Neuron (in vitro differentiated cells): ENCODE measurements at regions not wholly inside any gene's neighbourhood (a gene's known extent, or its start where the extent isn't known, plus 50 kb on each side); places are given as distances from the start of the nearest gene placed in this dataset.
"Not testable (repeated sequence)": the region's sequence is repeated elsewhere in the genome, so short reads cannot be mapped to it uniquely, and the experiment has no call there.

Experiments used
- H2AFZ ChIP-seq: one replicate; pipeline ENCODE4 v1.6.1; 2013; ENCODE audit warnings: low read depth, mild to moderate bottlenecking, inconsistent platforms, low read length, moderate library complexity
- H3K27me3 ChIP-seq: one replicate; pipeline ENCODE4 v1.6.1; 2013; ENCODE audit warnings: low read length; ENCODE audit not compliant: insufficient read depth
- H3K36me3 ChIP-seq: one replicate; pipeline ENCODE4 v1.6.1; 2013; ENCODE audit warnings: low read length; ENCODE audit not compliant: insufficient read depth
- H3K4me1 ChIP-seq: one replicate; pipeline ENCODE4 v1.6.1; 2013; ENCODE audit warnings: low read length; ENCODE audit not compliant: insufficient read depth
- H3K4me3 ChIP-seq: 2 replicates; pipeline ENCODE4 v1.5.1; 2013; ENCODE audit warnings: mild to moderate bottlenecking, low read length, moderate library complexity
- H3K9me3 ChIP-seq: one replicate; pipeline ENCODE4 v1.6.1; 2013; ENCODE audit warnings: low read length

- Histone ChIP-seq H3K4me3 (no peak overlapping the region), H2AFZ (no peak overlapping the region), H3K36me3 (no peaks in the 10 kb centered on the region), H3K27me3 (no peaks in the 10 kb centered on the region), H3K4me1 (no peaks in the 10 kb centered on the region), H3K9me3 (no peaks in the 10 kb centered on the region)
Observed at GRCh38 chr3:20321391-20322047, 135.5 kb upstream of the SGO1 start.

GRCh38 chr3:20320489-20320888, 134.5 kb upstream of the SGO1 start:
- H3K4me1 ChIP-seq: no peaks in the 10 kb centered on the region
- no peaks in the 10 kb centered on the region for H3K27me3 ChIP-seq
- no peaks in the 10 kb centered on the region for H3K9me3 ChIP-seq
- no peak overlapping the region for H2AFZ ChIP-seq
- H3K4me3 ChIP-seq: no peak overlapping the region
- no peaks in the 10 kb centered on the region for H3K36me3 ChIP-seq

DNA sequence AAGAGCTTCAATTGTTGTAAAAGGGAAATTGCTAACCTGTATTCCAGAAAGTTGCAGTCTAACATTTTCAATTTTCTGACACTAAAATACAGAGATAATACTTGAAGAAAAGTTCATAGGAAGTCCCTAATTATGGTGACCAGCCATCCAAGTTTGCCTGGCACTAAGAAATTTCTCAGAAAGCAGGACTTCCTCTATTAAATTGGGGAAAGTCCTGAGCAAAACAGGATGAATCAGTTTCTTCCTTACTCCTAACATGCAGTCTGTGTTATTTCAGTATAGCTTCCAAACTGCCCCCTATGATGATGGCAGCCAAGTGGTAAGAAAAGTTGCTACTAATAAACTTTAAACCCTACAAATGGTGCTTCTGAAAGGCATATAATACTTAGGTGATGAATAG, 133.5 kb upstream of the SGO1 start:
- no peaks in the 10 kb centered on the region for H3K27me3 ChIP-seq
- H3K36me3 ChIP-seq: no peaks in the 10 kb centered on the region
- H3K4me1 ChIP-seq: no peaks in the 10 kb centered on the region
- no peak overlapping the region for H2AFZ ChIP-seq
- no peak overlapping the region for H3K4me3 ChIP-seq
- no peaks in the 10 kb centered on the region for H3K9me3 ChIP-seq

GRCh38 chr3:20317616-20318015, 131.6 kb upstream of the SGO1 start:
- Histone ChIP-seq H2AFZ (no peak overlapping the region), H3K36me3 (no peaks in the 10 kb centered on the region), H3K4me1 (no peaks in the 10 kb centered on the region), H3K9me3 (no peaks in the 10 kb centered on the region), H3K27me3 (no peaks in the 10 kb centered on the region), H3K4me3 (no peak overlapping the region)

DNA sequence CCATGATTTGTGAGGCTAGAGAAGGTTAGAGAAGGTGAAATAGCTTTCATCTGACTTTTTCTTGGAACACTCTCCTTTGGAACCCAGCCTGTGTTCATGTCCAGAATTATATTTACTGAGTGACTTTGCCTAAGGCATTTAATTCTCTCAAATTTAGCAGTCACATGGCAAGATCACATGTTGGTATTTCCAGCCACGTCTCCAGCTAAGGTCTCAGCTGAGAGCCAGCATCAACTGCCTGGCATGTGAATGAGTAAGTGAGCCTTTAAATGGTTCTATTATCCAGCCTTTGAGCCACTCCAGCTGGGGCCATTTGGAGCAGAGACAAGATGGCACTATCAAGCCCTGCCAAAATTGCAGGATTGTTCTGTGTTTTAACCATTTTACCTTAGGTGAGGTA, 130.2 kb upstream of the SGO1 start:
- no peaks in the 10 kb centered on the region for H3K36me3 ChIP-seq
- no peak overlapping the region for H3K4me3 ChIP-seq
- H3K4me1 ChIP-seq: no peaks in the 10 kb centered on the region
- no peaks in the 10 kb centered on the region for H3K27me3 ChIP-seq
- H3K9me3 ChIP-seq: no peaks in the 10 kb centered on the region
- H2AFZ ChIP-seq: no peak overlapping the region

GRCh38 chr3:20310629-20311028, 124.6 kb upstream of the SGO1 start:
- no peaks in the 10 kb centered on the region for H3K4me1 ChIP-seq
- H3K36me3 ChIP-seq: no peaks in the 10 kb centered on the region
- H2AFZ ChIP-seq: no peak overlapping the region
- H3K27me3 ChIP-seq: no peaks in the 10 kb centered on the region
- H3K9me3 ChIP-seq: no peaks in the 10 kb centered on the region
- H3K4me3 ChIP-seq: no peak overlapping the region

GRCh38 chr3:20307383-20307782, 121.4 kb upstream of the SGO1 start:
- Histone ChIP-seq H2AFZ (no peak overlapping the region), H3K4me1 (no peaks in the 10 kb centered on the region), H3K4me3 (no peak overlapping the region), H3K9me3 (no peaks in the 10 kb centered on the region), H3K27me3 (no peaks in the 10 kb centered on the region), H3K36me3 (no peaks in the 10 kb centered on the region)

DNA sequence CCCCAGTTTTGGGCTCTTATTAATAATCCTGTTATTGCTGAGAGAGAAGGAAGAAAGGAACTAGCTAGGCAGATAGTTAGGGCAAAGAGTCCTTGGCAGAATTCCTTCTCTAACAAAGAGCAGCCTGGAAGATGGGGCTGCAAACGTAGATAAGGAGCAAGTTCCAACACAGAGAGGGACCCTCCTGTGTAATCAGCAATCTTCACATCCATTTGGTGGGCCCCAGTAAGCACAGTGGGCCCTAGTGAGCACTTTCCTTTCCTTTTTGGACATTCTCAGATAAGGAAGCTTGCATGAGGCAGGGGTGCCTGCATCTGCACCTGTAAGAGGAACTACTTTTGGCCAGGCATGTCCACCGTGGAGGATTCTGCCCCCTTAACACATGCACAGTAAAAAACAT, 119.6 kb upstream of the SGO1 start:
- Histone ChIP-seq H3K27me3 (no peaks in the 10 kb centered on the region), H2AFZ (no peak overlapping the region), H3K9me3 (no peaks in the 10 kb centered on the region), H3K4me1 (no peaks in the 10 kb centered on the region), H3K4me3 (no peak overlapping the region), H3K36me3 (no peaks in the 10 kb centered on the region)

DNA sequence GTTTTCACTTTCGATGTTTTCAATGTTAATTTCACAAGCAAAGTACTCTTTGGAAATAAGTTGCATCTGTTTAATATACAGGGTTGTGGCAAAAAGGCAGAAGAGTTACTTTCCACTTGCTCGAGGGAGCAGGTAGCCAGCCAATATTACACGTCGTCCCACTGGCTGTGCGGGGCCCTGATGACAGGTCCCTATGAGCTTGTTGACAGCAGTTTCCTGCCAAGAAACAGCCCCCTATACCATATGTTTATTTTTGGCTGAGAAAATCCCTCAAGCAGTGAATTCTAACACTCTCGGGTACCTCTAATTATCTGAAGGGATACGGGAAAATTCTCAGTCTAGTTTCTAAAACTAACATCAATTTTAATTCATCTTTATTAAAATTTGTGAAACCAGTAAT, 116.8 kb upstream of the SGO1 start:
- H3K4me3 ChIP-seq: no peak overlapping the region
- H3K36me3 ChIP-seq: no peaks in the 10 kb centered on the region
- no peaks in the 10 kb centered on the region for H3K9me3 ChIP-seq
- no peaks in the 10 kb centered on the region for H3K4me1 ChIP-seq
- H3K27me3 ChIP-seq: no peaks in the 10 kb centered on the region
- no peak overlapping the region for H2AFZ ChIP-seq

DNA sequence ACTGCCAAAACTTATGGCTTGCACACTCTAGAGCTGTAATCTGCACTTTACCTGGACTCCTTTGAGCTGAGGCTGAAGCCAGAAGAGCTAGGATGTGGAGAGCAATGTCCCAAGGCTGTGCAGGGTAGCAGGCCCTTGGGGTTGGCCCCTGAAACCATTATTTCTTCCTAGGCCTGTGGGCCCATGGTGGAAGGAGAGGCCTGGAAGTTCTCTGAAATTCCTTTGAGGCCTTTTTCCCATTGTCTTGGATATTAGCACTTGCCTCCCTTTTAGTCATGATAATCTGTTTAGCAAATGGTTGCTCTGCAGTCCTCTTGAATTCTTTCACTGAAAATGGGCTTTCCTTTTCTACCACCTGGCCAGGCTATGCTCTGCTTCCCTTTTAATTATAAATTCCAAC, 102.0 kb upstream of the SGO1 start:
- H3K4me3 ChIP-seq: no peak overlapping the region
- H3K4me1 ChIP-seq: no peaks in the 10 kb centered on the region
- no peak overlapping the region for H2AFZ ChIP-seq
- H3K9me3 ChIP-seq: no peaks in the 10 kb centered on the region
- no peaks in the 10 kb centered on the region for H3K36me3 ChIP-seq
- H3K27me3 ChIP-seq: no peaks in the 10 kb centered on the region

DNA sequence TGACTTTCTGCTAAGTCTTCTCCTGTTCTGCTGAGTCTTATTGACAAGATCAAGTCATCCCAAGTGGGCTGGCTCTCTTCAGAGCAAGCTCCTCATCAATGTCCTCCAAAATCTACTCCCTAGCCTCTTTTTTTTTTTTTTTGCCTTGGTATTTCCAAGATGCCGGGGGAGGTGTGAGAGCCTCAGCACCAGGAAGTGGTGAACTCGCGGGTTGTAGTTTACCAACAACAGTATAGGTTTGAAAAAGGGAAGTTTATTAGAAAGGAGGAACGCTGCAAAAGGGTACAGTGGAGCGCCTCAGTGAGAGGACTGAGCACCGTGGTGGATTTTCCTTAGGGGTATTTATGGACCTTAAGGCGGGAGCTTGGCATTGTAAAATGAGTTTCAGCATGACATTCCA, 94.3 kb upstream of the SGO1 start:
- H3K4me1 ChIP-seq: no peaks in the 10 kb centered on the region
- H3K4me3 ChIP-seq: no peak overlapping the region
- H3K27me3 ChIP-seq: no peaks in the 10 kb centered on the region
- no peaks in the 10 kb centered on the region for H3K9me3 ChIP-seq
- H2AFZ ChIP-seq: no peak overlapping the region
- no peaks in the 10 kb centered on the region for H3K36me3 ChIP-seq

- H3K36me3 ChIP-seq, H3K4me3 ChIP-seq, H3K4me1 ChIP-seq, H3K9me3 ChIP-seq, H2AFZ ChIP-seq, H3K27me3 ChIP-seq: not testable (repeated sequence)
Observed at GRCh38 chr3:20265977-20266376, 80.0 kb upstream of the SGO1 start.

GRCh38 chr3:20264900-20265567, 79.0 kb upstream of the SGO1 start:
- Histone ChIP-seq H2AFZ (no peak overlapping the region), H3K4me3 (no peak overlapping the region), H3K9me3 (no peaks in the 10 kb centered on the region), H3K4me1 (no peaks in the 10 kb centered on the region), H3K27me3 (no peaks in the 10 kb centered on the region), H3K36me3 (no peaks in the 10 kb centered on the region)

- Histone ChIP-seq H3K9me3 (no peaks in the 10 kb centered on the region), H3K27me3 (no peaks in the 10 kb centered on the region), H3K4me1 (no peaks in the 10 kb centered on the region), H3K4me3 (no peak overlapping the region), H3K36me3 (no peaks in the 10 kb centered on the region), H2AFZ (no peak overlapping the region)
Observed at GRCh38 chr3:20258371-20258770, 72.4 kb upstream of the SGO1 start.
